Glutamatergic neuron (in vitro differentiated cells): ENCODE measurements at regions not wholly inside any gene's neighbourhood (a gene's known extent, or its start where the extent isn't known, plus 50 kb on each side); places are given as distances from the start of the nearest gene placed in this dataset.

Experiments used
- DNase-seq: peaks from one replicate; pipeline ENCODE4 v3.0.0; 2022
- H3K27ac Mint-ChIP-seq: one replicate; pipeline ENCODE4 v1.8.0; 2020; ENCODE audit warnings: mild to moderate bottlenecking, mixed read lengths, inconsistent platforms; ENCODE audit not compliant: unreplicated experiment
- H3K27me3 Mint-ChIP-seq: one replicate; pipeline ENCODE4 v1.8.0; 2020; ENCODE audit warnings: mild to moderate bottlenecking, moderate library complexity, mixed read lengths, inconsistent platforms; ENCODE audit not compliant: unreplicated experiment
- H3K36me3 Mint-ChIP-seq: one replicate; pipeline ENCODE4 v1.8.0; 2020; ENCODE audit warnings: mild to moderate bottlenecking, mixed read lengths, inconsistent platforms; ENCODE audit not compliant: unreplicated experiment
- H3K4me1 Mint-ChIP-seq: one replicate; pipeline ENCODE4 v1.8.0; 2020; ENCODE audit warnings: mild to moderate bottlenecking, low read depth, mixed read lengths, inconsistent platforms; ENCODE audit not compliant: unreplicated experiment
- H3K4me3 Mint-ChIP-seq: one replicate; pipeline ENCODE4 v1.8.0; 2020; ENCODE audit warnings: mild to moderate bottlenecking, mixed read lengths, inconsistent platforms; ENCODE audit not compliant: unreplicated experiment
- H3K9me3 Mint-ChIP-seq: one replicate; pipeline ENCODE4 v1.8.0; 2020; ENCODE audit warnings: mild to moderate bottlenecking, moderate library complexity, mixed read lengths, inconsistent platforms; ENCODE audit not compliant: unreplicated experiment
- TF ChIP-seq, protein P1 (sequence below): fragments of 200-600 bp; sonication (generic); IDR thresholded peaks from one replicate; pipeline ENCODE4 v1.5.0; 2021; ENCODE audit not compliant: partially characterized antibody, unreplicated experiment

DNA sequence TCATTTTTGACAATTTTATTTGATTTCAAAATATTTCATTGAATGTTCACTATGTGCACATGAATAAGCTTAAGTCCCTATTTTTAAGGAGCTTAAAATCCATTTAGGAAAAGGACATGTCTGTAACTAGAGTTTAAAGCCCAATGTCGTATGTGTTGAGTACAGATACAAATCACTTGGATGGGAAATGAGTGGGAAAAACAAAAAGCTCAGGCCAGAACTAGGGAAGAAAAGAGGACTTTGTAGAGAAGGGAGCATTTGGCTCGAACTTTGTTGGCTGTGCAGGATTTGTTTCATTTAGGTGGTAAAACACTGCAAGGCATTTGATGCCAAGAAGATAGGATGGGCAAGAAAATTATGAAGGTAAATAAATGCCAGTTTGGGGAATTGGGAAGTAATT lies 653.1 kb upstream of the KCNMB2 start:
- Mint-ChIP-seq H3K36me3 (peaks cover 3% of the 10 kb centered on the region), H3K9me3 (peaks cover 6% of the 10 kb centered on the region), H3K27me3 (no peaks in the 10 kb centered on the region), H3K4me1 (peaks cover 3% of the 10 kb centered on the region), H3K27ac (peak overlapping the region; percentile 12), H3K4me3 (no peak overlapping the region)
- TF ChIP-seq, protein P1, sequence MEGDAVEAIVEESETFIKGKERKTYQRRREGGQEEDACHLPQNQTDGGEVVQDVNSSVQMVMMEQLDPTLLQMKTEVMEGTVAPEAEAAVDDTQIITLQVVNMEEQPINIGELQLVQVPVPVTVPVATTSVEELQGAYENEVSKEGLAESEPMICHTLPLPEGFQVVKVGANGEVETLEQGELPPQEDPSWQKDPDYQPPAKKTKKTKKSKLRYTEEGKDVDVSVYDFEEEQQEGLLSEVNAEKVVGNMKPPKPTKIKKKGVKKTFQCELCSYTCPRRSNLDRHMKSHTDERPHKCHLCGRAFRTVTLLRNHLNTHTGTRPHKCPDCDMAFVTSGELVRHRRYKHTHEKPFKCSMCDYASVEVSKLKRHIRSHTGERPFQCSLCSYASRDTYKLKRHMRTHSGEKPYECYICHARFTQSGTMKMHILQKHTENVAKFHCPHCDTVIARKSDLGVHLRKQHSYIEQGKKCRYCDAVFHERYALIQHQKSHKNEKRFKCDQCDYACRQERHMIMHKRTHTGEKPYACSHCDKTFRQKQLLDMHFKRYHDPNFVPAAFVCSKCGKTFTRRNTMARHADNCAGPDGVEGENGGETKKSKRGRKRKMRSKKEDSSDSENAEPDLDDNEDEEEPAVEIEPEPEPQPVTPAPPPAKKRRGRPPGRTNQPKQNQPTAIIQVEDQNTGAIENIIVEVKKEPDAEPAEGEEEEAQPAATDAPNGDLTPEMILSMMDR, result no peak
- no peak for DNase-seq

DNA sequence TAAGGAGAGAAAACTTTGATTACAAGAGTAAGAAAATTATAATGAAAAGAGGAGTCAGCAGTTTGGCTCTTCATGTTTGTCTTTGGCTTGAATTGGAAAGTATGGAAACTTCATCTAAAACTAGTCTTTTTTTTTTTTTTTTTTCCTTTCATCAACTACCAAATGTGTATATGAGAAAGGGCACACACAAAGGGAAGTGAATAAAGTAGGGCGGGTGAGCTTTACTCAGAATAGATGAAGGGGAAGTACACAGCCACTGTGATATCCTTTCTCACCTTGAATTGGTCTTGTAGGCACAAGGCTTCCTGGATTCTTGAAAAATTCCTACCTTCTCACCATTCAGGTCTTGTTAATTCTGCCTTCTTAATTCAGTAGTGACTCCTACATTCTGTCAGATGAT lies 652.3 kb upstream of the KCNMB2 start:
- Mint-ChIP-seq H3K9me3 (peaks cover 6% of the 10 kb centered on the region), H3K27ac (no peak overlapping the region), H3K4me1 (peaks cover 3% of the 10 kb centered on the region), H3K4me3 (no peak overlapping the region), H3K27me3 (no peaks in the 10 kb centered on the region), H3K36me3 (peaks cover 3% of the 10 kb centered on the region)
- TF ChIP-seq, protein P1, result no peak
- DNase-seq, result no peak

DNA sequence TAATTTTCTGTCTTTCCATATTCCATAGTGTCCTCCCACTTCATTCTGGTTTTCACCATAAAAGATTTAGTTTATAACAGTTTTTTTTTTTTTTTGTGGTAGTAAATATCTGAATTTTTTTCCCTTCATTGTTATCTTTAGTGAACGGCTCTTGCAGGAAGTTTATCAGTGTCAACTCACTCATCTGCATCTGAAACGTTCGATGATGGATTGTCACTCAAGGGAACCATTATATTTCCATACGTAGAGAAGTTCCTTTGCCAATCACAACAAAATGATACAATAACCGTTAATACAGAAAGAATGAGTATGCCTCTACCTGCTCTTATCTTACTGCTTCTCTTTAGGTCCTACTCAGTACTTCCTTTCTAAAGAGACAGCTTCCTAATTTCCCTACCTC lies 651.2 kb upstream of the KCNMB2 start:
- H3K4me3 Mint-ChIP-seq, result no peak overlapping the region
- no peak overlapping the region for H3K27ac Mint-ChIP-seq
- H3K9me3 Mint-ChIP-seq, result peaks cover 6% of the 10 kb centered on the region
- no peak for DNase-seq
- peaks cover 5% of the 10 kb centered on the region for H3K36me3 Mint-ChIP-seq
- peaks cover 3% of the 10 kb centered on the region for H3K4me1 Mint-ChIP-seq
- TF ChIP-seq, protein P1, result no peak
- no peaks in the 10 kb centered on the region for H3K27me3 Mint-ChIP-seq

DNA sequence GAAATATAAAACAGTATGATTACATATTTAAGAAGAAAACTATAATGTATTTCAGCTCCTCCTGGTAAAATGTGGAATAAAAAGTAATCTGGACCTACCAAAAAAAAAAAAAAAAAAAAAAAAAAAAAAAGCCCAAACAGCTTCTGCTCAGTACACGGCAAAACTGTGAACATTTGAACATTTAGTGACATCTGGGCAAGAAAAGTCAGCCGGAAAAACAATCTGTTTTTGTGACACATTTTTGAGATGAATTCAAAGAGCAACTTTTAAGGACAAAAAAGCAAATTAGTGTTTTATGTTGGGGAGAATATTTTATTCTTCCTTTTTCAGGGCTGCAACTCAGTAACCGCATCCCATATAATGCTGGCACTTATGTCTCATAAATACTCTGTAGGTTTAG lies 649.7 kb upstream of the KCNMB2 start:
- TF ChIP-seq, protein P1, result no peak
- peaks cover 5% of the 10 kb centered on the region for H3K36me3 Mint-ChIP-seq
- H3K9me3 Mint-ChIP-seq, result peaks cover 6% of the 10 kb centered on the region
- H3K4me1 Mint-ChIP-seq, result peaks cover 3% of the 10 kb centered on the region
- no peak overlapping the region for H3K4me3 Mint-ChIP-seq
- no peak overlapping the region for H3K27ac Mint-ChIP-seq
- H3K27me3 Mint-ChIP-seq, result no peaks in the 10 kb centered on the region
- DNase-seq, result no peak

DNA sequence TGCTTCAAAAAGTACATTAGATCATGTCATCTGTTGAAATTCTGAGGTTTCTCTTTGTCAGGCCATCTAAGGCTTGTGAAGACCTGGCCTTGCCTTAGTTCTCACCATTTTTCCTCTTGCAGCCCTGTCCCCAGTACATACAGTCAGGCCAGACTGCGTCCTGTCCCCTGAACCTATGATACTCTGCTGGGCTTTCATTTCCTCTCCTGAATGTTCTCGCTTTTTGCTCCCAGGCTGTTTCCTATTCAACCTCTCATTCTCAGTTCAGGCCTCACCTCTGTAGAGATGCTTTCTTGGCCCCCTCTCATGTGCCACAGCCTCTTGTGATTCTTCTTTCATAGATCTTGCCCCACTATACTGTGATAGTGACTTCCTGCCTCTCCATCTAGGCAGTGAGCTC lies 648.8 kb upstream of the KCNMB2 start:
- peaks cover 6% of the 10 kb centered on the region for H3K9me3 Mint-ChIP-seq
- peaks cover 3% of the 10 kb centered on the region for H3K4me1 Mint-ChIP-seq
- no peaks in the 10 kb centered on the region for H3K27me3 Mint-ChIP-seq
- DNase-seq, result no peak
- no peak overlapping the region for H3K4me3 Mint-ChIP-seq
- H3K36me3 Mint-ChIP-seq, result peaks cover 5% of the 10 kb centered on the region
- no peak overlapping the region for H3K27ac Mint-ChIP-seq
- TF ChIP-seq, protein P1, result no peak
